ENCODE measurements at regions not wholly inside any gene's neighbourhood (a gene's known extent, or its start where the extent isn't known, plus 50 kb on each side); places are given as distances from the start of the nearest gene placed in this dataset.

DNA sequence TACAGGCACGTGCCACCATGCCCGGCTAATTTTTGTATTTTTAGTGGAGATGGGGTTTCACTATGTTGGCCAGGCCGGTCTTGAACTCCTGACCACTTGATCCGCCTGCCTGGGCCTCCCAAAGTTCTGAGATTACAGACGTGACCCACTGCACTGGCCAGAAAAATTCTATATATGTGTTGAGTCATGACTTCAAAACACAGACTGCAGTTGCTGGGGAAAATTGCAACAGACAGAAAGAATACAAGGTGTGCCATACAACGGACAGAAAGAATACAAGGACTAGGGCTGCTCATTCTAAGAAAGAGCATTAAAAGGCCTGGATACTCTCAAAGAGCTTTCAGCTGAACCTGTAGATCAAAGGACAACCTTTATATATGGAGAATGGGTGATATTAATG is 109.6 kb upstream of the ACSL4 start:
- DNase-seq (ENCODE audit: low read depth in 2 of 2), result no peak

DNA sequence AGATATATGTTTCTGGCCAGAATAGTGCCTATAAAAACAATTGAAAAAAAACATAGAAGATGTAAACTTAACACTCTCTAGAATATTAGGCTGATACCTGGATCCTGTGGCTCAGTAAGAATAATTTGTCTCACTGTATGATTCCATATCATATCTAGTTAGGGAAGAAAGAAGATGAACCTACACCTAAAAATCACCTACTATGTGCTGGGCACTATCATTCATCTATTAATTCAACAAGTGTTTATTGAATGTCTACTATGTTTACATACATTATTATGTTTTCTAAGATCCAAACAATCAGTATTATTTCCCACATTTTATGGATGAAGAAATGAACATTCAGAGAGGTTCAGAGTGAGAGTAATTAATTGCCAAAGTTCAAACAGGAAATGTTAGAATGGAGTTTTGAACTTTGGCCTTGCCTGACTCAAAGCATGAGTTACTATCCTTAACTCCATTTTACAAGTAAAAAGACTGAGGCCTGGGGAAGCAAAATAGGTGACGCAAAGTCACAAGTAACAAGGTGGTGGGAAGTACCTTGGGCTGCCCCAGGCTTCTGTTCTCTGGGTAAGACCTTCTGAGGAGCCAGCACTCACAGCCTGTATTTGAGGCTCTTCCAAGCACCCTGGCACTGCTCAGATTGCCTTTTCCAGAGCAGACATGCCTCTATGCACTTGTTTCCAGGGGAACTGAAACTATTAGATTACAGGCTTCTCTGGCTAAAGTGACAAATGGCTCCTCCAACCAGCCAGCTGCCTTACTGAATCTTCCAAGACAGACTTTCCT is 111.1 kb upstream of the ACSL4 start:
- DNase-seq (ENCODE audit: low read depth in 2 of 2), result no peak

GRCh38 chrX:109844986-109845385 is 111.9 kb upstream of the ACSL4 start:
- no peak for DNase-seq (ENCODE audit: low read depth in 2 of 2)

GRCh38 chrX:109845996-109846395 is 112.9 kb upstream of the ACSL4 start:
- no peak for DNase-seq (ENCODE audit: low read depth in 2 of 2)

GRCh38 chrX:109847257-109848187 is 114.5 kb upstream of the ACSL4 start:
- no peak for DNase-seq (ENCODE audit: low read depth in 2 of 2)

DNA sequence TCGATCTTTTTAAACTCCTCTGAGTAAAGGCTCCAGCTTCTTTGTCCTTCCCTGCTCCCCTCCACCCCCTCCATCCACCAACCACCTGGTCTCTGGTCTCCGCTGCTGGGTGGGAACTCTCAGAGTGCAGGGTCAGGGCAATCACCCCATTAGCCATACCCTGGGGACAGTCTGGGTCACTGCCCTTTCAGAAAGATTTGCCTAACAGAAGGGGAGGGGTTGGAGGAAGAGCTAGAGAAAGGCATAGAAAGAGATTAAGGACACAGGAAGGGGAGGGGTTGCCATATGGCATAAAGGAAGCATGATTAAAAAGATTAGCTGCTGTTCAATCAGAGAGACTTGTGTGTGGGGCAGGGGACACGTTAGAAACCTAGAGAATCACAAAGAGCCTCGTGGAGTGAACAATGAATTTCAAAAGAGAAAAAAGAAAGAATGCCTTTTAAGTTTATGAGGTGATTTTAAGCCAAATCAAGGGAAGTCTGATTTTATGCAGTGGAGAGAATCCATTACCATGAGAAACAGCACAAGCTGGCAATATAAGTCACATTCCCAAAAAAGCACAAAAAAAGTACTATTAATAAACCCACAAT is 115.5 kb upstream of the ACSL4 start:
- DNase-seq (ENCODE audit: low read depth in 2 of 2), result no peak

DNA sequence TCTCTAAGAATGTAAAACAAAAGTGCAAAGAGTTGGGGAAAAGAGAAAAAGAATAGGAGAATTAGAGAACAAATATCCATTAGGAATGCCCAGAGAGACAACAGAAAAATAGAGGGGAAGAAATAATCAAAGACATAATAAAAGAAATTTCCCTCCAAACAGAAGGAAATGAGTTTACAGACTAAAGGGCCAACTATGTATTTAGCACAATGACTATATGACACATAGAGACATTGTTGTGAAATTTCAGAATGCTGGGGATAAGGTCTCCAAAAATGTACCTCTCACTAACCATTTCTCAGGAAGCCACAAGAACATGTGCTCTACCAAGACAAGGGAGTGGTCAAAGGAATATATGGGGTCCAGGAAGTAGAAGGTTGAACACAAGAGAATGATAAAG is 121.0 kb upstream of the ACSL4 start:
- DNase-seq (ENCODE audit: low read depth in 2 of 2), result no peak

GRCh38 chrX:109855501-109855900 is 122.4 kb upstream of the ACSL4 start:
- no peak for DNase-seq (ENCODE audit: low read depth in 2 of 2)

GRCh38 chrX:109856974-109857373 is 123.9 kb upstream of the ACSL4 start:
- no peak for DNase-seq (ENCODE audit: low read depth in 2 of 2)

- no peak for DNase-seq (ENCODE audit: low read depth in 2 of 2)
Measured at GRCh38 chrX:109857584-109858228, 124.6 kb upstream of the ACSL4 start.

DNA sequence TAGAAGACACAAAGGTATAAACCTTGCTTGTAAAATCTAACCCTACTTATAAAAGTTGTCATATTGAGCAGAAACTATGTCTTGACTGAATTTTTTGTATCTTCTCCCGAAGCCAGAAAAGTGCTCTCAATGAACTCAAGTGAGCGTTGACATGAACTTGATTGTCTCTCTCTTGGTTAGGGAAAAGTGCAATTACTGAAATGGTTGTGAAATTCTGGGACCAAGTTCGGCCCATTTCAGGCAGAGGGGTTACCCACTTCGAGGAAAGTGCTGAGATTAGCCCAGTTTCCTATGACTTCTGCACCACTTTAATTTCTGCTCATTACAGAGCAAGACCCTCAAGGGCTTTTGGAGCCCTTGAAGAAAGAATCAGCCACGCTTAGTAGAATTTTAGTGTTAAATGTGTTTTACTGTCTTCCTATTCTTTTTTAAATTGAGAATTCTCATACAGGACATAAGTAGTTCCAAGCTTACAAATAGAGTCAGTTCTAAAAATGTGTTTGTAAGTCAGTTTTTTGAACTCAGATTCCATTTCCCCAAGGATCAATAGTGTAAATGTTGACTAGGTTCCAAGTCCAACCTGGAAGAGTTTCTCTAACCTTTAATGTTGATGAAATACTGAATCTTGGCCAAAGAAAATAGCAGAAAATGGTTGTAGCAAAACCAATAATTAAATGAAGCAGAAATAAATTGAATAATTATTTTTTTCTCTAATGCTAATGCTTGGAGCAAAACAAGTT is 125.7 kb upstream of the ACSL4 start:
- no peak for DNase-seq (ENCODE audit: low read depth in 2 of 2)

GRCh38 chrX:109859651-109860050 is 126.6 kb upstream of the ACSL4 start:
- DNase-seq (ENCODE audit: low read depth in 2 of 2), result no peak

DNA sequence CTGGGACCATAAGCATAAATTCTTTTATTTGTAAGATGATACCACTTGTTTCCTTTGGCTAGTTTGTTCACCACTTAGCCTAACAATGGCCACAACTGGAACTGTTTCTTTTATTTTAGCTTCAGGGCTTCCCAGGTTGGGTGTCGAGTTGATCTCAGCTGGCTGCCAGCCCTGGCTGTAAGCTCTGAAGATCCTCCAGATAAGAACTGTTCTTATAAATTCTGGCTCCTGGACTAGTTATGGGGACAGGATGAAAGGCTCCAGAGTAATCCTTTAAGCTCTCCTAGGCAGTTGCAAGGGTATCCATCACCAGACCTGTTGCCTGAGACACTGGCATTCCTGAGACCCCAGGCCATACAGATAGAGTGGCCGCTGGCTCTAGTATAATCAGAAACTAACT is 129.4 kb upstream of the ACSL4 start:
- DNase-seq (ENCODE audit: low read depth in 2 of 2), result no peak

GRCh38 chrX:109863811-109864210 is 130.8 kb upstream of the ACSL4 start:
- DNase-seq (ENCODE audit: low read depth in 2 of 2), result no peak

DNA sequence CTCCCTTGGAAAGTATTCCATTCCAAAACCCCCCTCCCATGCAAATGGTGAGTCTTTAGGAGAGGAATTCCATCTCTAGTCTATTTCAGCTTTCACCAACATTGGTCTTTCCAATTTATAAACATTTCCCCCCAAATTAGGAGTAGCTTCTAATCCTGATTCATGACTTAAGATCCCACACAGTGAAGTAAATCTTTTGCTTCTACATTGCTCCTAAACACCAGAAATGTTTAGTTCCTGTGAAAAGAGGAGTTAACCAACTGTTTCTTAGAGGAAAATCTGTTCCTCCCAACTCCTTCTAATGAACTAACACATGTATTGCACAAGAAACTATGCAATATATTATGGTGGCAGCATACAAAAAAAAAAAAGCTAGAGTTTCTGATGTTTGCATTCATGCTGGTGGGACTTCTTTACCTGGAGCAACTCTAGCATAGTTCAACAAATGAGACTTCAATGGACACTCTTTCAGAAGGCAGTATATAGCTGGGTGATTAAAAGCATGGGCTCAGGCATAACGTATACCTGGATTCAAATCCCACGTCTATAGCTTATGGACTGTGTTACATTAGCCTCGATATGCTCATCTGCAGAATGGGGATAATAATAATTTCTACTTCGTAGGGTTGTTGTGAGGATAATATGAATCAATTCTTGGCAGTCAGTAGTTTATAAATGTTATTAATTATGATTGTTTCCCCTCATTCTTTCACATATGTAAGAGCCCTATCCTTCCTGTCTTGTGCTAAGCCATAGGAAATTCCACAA is 131.6 kb upstream of the TMEM164 start:
- DNase-seq (ENCODE audit: low read depth in 2 of 2), result no peak

DNA sequence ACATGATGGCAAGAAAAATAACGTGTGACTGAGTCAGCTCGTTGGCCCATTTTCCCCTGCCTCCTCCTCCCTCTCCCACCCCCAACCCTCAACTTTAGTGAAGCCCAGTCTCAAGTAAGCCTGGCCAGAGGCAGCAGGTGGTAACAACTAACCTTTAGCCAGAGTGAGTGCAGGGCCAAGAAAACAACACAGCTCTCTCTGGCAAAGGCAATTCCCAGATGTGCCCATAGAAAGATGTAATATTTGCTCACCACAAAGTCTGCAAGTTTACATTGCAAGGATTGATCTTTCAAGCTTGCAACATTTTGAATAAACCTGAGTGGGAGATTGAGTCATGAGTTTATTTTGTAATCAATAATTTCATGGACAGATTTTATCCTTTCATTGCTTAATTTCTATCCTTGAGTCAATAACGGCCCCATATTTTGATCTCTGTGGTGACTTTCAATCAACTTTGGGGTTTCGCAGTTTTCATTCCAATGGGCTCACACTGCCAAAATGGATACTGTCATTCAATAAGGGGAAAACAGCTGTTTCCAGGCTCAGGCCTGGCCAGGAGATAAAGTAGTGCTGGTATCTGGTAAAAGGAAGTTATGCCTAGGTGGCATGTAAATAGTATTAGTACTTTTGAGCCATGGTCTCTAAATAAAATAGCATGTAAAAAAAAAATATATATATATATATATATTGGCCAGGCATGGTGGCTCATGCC is 130.7 kb upstream of the TMEM164 start:
- no peak for DNase-seq (ENCODE audit: low read depth in 2 of 2)

DNA sequence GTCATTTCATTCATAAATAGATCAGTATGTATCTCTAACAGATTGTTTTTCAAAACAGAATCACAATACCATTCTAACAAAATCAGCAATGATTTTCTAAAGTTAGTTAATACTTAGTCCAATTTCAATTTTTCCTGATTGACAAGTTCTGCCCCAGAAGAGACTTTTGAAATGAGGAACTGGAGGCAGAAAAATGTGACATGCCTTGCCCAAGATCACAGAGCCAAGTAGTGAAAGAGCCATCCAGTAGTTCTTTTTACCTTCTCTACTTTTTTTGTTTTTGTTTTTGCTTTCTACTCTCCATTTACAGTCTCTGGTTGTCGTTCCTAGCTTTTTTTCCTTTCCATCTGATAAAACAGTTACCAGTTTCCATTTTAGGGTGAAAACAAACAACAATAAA is 129.3 kb upstream of the TMEM164 start:
- no peak for DNase-seq (ENCODE audit: low read depth in 2 of 2)

DNA sequence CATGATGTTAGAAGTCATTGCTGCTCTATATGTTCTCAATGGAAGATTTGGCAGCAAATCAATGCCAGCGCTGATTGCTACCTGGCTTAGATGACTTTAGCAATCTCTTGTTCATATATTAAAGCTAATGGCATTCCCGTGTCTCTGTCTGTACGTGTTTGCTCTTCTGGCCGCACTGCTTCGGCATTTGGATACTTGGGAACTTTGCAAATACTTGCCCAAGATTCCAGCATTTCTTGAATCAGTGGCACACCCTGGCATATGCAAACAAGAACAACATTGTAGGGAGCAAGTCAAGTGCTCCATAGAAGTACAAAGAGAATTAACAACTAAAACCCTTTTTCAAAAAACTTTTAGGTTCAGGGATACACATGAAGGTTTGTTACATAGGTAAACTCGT is 128.9 kb upstream of the TMEM164 start:
- no peak for DNase-seq (ENCODE audit: low read depth in 2 of 2)

DNA sequence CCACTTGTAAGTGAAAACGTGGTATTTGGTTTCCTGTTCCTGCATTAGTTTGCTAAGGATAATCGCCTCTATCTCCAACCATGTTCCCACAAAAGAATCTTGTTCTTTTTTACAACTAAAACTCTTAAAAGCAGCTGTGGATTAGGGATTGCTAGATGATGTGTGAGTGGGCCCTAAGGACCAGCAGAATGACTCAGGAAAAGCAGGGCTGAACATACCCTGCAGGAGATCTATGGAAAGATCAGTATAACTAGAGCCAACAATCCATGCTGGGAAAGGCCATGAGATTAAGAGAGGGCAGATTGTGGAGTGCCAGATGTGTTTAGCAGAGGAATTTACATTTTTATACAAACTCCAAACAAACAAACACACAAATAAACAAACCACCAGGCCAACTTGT is 128.4 kb upstream of the TMEM164 start:
- DNase-seq (ENCODE audit: low read depth in 2 of 2), result no peak

DNA sequence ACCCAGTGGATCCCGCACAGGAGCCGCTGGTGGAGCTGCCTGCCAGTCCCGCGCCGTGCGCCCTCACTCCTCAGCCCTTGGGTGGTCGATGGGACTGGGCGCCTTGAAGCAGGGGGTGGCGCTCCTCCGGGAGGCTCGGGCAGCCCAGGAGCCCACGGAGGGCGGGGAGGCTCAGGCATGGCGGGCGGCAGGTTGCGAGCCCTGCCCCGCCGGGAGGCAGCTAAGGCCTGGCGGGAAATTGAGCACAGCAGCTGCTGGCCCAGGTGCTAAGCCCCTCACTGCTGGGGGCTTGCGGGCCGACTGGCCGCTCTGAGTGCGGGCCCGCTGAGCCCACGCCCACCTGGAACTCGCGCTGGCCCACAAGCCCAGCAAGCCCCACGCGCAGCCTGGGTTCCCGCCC is 127.1 kb upstream of the TMEM164 start:
- DNase-seq (ENCODE audit: low read depth in 2 of 2), result no peak

All from stimulated activated CD4-positive, alpha-beta T cell treated with anti-CD3 and anti-CD28 coated beads, Interleukin-12 subunit alpha, Interleukin-12 subunit beta, amount 100 ng/mL, for 24 hours (primary cell).